Fibroblast of lung (primary cell): ENCODE measurements at regions not wholly inside any gene's neighbourhood (a gene's known extent, or its start where the extent isn't known, plus 50 kb on each side); places are given as distances from the start of the nearest gene placed in this dataset.

Experiments
- EZH2 ChIP-seq: IDR thresholded peaks from 2 replicates; pipeline ENCODE4 v1.5.1; 2012; ENCODE audit warnings: low read length, control low read depth, mild to moderate bottlenecking; ENCODE audit errors: missing control alignments
- TF ChIP-seq, protein P1 (sequence below), 2 donors: IDR thresholded peaks in 1 of 2; conservative IDR thresholded peaks in 1 of 2; 1 replicate in 1 of 2; 2 replicates in 1 of 2; pipeline ENCODE4 v1.5.1; 2011 to 2012; ENCODE audit warnings: low read length in 2 of 2, control low read depth in 1 of 2, inconsistent platforms in 1 of 2, low read depth in 1 of 2, mild to moderate bottlenecking in 1 of 2

DNA sequence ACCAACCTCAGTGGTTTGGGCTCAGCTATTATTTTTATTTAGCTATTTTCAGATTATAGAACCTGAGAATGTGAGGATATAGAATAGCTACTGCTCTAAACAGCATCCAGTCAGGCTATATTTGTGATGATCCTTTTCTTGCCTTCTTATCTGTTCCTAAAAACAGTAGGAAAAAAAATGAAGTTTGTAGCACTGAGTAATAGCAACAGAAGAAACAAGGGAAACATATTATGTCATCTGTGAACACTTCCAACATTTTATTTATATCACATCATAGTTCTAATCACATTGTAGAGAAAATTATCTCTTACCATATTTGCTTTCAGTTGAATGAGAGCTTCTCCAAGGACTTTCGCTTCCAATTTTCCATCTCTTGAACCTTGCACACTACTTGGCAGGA, 229.6 kb upstream of the PTPRZ1 start:
- no peak for TF ChIP-seq EZH2
- TF ChIP-seq, protein P1, sequence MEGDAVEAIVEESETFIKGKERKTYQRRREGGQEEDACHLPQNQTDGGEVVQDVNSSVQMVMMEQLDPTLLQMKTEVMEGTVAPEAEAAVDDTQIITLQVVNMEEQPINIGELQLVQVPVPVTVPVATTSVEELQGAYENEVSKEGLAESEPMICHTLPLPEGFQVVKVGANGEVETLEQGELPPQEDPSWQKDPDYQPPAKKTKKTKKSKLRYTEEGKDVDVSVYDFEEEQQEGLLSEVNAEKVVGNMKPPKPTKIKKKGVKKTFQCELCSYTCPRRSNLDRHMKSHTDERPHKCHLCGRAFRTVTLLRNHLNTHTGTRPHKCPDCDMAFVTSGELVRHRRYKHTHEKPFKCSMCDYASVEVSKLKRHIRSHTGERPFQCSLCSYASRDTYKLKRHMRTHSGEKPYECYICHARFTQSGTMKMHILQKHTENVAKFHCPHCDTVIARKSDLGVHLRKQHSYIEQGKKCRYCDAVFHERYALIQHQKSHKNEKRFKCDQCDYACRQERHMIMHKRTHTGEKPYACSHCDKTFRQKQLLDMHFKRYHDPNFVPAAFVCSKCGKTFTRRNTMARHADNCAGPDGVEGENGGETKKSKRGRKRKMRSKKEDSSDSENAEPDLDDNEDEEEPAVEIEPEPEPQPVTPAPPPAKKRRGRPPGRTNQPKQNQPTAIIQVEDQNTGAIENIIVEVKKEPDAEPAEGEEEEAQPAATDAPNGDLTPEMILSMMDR (conservative IDR thresholded peaks at IDR 0.05 in 1 of 2, IDR thresholded peaks at IDR 0.05 in 1 of 2; ENCODE audit: low read depth in 1 of 2, low read length in 2 of 2), result no peak
